NOMO-1 treated with DMSO at 0.1 percent for 48 hours (cell line): ENCODE measurements at regions not wholly inside any gene's neighbourhood (a gene's known extent, or its start where the extent isn't known, plus 50 kb on each side); places are given as distances from the start of the nearest gene placed in this dataset.
"Not testable (repeated sequence)": the region's sequence is repeated elsewhere in the genome, so short reads cannot be mapped to it uniquely, and the experiment has no call there.

ENCODE experiments used
- DNase-seq: peaks from one replicate; lab custom pipeline; 2025; ENCODE audit not compliant: unreplicated experiment; lab: John Stamatoyannopoulos, UW

- DNase-seq: no peak
Observed at GRCh38 chr10:129213256-129213655, 253.8 kb upstream of the MGMT start.

- DNase-seq: not testable (repeated sequence)
Observed at GRCh38 chr10:129213996-129214395, 253.0 kb upstream of the MGMT start.

GRCh38 chr10:129219364-129219763 lies 247.7 kb upstream of the MGMT start:
- DNase-seq: no peak

GRCh38 chr10:129222436-129222835 lies 244.6 kb upstream of the MGMT start:
- DNase-seq: no peak

- DNase-seq: no peak
Observed at GRCh38 chr10:129223363-129223762, 243.7 kb upstream of the MGMT start.

- no peak for DNase-seq
Observed at GRCh38 chr10:129224065-129224464, 243.0 kb upstream of the MGMT start.

DNA sequence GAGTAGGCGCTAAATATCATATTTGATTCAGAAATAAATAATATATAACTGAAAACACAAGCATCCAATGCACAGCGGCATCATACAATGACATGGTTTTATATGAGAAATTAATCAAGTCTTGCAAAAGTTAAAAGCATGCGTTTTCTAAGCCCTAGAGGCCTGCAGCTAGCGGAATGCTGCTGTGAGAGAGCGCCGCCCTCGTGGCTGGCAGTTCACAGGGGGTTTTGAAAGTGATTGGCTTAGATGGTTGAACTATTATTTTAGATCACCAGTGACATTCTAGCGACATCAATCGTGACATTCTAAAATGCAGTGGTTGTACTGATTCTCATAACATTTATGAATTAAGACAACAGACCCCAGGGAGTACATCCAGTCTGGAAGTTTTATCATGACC lies 235.2 kb upstream of the MGMT start:
- no peak for DNase-seq

DNA sequence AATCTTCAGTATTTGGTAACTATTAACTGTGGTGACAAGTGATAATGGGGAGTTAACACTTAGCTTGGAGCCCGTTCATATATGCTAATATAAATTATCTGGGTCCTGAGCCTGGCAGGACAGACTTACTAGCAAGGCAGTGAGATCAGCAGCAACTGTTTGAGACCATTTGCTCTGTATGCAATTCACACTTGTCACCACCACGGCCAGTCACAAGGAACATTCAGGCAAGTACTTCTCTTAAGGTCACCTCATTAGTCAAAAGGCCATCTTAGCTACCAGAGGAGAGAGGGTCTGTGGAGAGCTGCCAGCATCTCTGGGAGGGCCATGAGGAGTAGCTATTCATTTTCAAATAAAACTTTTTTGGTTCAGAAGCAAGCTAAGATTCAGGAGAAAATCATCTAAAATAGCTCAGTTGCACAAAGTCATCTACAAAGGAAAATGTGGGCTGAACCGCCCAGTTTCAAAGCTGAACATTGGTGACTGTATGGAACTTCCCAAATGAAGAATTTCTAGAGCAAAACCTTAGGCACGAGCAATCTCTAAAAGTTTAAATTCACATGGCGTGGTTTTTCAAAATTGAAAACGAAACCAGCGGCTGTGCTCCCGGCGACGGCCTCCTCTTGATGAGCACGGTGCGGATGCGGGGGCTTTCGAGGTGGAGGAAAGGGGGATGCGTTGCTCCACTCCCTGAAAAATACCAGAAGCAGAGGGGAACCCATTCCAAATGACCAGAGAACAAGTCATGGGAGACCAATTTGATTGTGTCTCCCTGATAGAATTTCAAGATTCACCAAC lies 233.5 kb upstream of the MGMT start:
- DNase-seq: no peak

DNA sequence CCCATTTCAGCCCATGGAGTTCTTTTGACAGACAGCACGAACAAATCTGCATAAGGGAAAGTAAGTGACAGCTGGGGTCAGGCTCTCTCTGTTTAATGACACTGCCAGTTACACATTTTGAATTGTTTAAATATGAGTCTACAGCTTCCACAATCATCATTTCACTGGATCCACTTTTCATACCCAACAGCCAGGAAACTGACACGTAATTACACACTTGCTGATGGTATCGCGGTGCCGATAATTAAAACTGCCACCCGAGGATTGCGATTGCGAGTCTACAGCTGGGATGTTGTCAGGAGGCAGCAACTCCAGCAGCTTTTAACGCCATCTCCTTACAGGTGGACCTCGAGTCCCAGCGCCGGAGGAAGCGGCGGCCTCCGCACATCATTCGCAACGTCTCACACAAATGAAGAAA lies 230.8 kb upstream of the MGMT start:
- no peak for DNase-seq

DNA sequence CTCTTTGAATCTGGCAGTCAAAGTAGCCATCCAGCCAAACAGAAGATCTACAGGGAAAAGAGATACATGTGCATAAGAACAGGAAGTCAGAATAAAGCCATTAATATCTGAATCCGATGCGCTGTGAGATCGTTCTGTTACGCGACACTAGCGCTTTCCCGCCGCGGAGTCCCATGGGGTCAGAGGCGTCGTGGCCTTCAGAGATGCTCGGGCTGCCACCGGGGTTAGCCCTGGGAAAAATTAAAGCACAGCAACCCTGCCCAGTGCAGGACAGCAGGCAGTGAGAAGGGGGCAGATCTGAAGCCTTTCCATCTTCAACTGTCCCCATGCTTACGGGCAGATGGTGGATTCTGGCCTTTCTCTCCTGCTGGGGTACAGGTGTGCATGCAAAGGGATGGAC lies 225.6 kb upstream of the MGMT start:
- DNase-seq: no peak

DNA sequence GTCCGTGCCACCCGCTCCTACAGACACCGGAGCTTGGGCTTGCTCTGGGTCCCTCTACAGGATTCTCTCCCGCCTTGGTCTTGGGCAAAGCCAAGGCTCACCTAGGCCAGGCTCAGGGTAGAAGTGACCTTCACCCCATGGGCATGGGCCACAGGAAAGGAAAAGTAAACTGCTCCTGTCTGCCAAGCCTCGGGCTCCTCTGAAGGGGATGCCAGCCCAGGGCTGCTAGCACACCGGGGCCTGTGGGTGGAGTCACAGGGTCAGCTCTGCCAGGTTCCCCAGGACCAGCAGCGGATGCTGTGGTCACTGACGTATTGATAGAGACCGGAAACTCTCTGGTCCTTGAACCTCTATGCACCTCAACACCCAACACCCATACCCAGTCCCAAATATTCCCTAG lies 222.7 kb upstream of the MGMT start:
- DNase-seq: no peak

DNA sequence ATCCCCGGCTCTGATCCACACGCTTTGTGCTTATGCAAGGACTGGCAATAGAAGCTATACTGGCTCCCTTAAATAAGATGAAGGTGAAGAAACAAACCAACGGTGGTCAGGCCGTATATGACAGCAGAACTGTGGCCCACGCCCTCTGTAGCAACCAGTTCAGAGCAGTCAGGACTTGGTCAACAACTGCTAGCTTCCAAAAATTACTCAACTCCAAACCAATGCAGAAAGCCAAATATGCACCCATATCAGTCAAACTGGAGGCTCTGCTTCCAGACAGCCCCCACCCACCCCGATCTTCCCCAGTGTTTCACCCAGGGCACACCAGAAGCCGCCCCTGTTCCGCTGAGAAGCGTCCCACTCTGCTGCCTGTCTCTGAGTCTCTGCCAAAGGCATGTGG lies 222.3 kb upstream of the MGMT start:
- no peak for DNase-seq

- no peak for DNase-seq
Observed at GRCh38 chr10:129253161-129253864, 213.7 kb upstream of the MGMT start.

GRCh38 chr10:129253865-129254179 lies 213.2 kb upstream of the MGMT start:
- DNase-seq: no peak

GRCh38 chr10:129258283-129258923 lies 208.6 kb upstream of the MGMT start:
- no peak for DNase-seq

GRCh38 chr10:129259128-129259815 lies 207.8 kb upstream of the MGMT start:
- DNase-seq: no peak

DNA sequence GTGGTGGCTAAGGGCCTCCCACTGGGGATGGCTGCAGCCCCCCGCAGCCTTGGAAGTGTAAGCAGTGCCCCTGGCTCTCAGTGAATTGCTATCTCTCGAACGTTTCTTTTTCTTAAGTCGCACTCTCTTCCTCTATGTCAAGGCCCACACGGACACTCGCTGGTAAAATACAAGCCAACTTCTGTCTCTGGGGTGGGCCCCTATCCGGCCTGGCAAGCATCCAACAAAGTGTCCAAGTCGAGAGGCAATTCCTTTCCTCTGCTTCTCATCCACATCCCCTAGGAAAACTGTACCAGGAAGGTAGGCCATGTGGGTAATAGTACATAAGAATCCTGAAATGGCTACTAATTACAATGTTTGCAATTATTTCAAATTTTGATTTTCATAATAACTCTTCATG lies 194.9 kb upstream of the MGMT start:
- DNase-seq: no peak

DNA sequence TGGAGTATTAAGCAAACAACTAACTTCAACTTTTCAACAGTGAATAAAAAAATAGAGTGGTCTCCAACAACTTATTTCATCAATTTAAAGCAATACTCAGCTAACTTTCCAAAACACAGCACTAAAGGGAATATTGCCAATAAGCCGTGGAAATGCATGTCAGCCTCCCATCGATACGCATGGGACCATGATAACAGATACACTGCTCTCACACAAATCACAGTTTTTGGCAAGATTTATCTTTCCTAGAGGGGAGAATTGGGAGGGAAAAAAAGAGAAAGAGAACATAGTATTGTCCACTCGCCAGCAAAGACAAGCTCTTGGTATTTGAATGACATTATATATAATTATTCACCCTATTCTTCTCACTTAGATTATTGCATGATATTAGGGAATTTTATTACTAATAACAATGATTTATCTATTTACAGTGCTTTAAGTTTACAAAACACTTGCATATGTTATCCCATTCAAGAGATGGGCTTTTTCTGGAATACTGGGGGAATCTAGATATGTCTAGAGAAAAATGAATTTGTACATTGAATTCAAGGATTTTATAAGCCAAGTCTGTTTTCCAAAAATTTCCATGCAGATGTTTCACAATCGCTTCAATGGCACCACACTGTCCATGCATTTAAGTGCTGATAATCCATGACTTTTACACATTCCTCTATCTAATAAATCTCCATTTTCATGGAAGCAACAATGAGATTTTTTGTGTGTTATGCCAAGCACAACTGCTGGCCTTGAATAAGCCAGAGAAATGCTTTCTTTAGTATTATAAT lies 194.0 kb upstream of the MGMT start:
- DNase-seq: no peak

DNA sequence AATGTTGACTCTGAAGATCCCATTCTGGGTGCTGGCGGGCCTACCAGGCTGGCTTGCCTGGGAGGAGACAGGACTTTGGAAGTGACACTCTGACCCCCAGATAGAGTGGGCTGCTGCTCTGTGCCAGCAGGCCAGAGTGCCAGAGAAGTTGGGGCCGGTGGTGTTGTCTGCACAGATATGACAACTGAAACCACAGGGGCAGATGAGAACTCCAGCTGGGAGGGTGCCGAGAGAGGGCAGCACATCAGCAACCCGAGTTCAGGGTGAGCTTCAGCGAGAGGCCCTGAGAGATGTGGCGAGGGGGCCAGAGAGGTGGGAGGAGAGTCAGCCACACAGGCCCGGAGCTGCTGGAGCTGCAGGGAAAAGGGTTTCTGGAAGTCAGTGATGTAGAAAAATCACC lies 193.2 kb upstream of the MGMT start:
- DNase-seq: no peak

- no peak for DNase-seq
Observed at GRCh38 chr10:129274748-129275474, 192.1 kb upstream of the MGMT start.
